RWPE2 (cell line): ENCODE measurements at regions not wholly inside any gene's neighbourhood (a gene's known extent, or its start where the extent isn't known, plus 50 kb on each side); places are given as distances from the start of the nearest gene placed in this dataset.

Source experiments
- ATAC-seq: fragments of 200-7000 bp; cut with Tn5 transposase; 3 replicates; pipeline ENCODE4 v1.9.1; 2021; ENCODE audit warnings: low read depth
- DNase-seq: peaks from one replicate; pipeline ENCODE4 v3.0.0-alpha.2; 2020; ENCODE audit warnings: low spot score
- H3K27ac ChIP-seq: fragments of 450-650 bp; 2 replicates; pipeline ENCODE4 v1.5.1; 2017; ENCODE audit warnings: mild to moderate bottlenecking; ENCODE audit not compliant: poor library complexity, severe bottlenecking
- H3K27me3 ChIP-seq: fragments of 250-450 bp; sonication (Bioruptor Pico); 2 replicates; pipeline ENCODE4 v1.5.1; 2021; ENCODE audit warnings: mild to moderate bottlenecking, moderate library complexity; ENCODE audit not compliant: insufficient read depth, poor library complexity, severe bottlenecking
- H3K36me3 ChIP-seq: fragments of 250-450 bp; sonication (Bioruptor Pico); 2 replicates; pipeline ENCODE4 v1.5.1; 2020; ENCODE audit warnings: low read depth, mild to moderate bottlenecking, moderate library complexity
- H3K4me1 ChIP-seq: fragments of 250-450 bp; sonication (Bioruptor Pico); 2 replicates; pipeline ENCODE4 v1.5.1; 2021; ENCODE audit warnings: mild to moderate bottlenecking, moderate library complexity; ENCODE audit not compliant: insufficient read depth, poor library complexity, severe bottlenecking
- H3K4me3 ChIP-seq: fragments of 250-450 bp; sonication (Bioruptor Pico); 2 replicates; pipeline ENCODE4 v1.5.1; 2021; ENCODE audit warnings: mild to moderate bottlenecking, moderate library complexity; ENCODE audit not compliant: severe bottlenecking
- H3K9me3 ChIP-seq: fragments of 250-450 bp; sonication (Bioruptor Pico); 2 replicates; pipeline ENCODE4 v1.5.1; 2021; ENCODE audit warnings: mild to moderate bottlenecking, moderate library complexity; ENCODE audit not compliant: severe bottlenecking
- TF ChIP-seq, protein P1 (sequence below): fragments of 450-650 bp; IDR thresholded peaks from one replicate; pipeline ENCODE4 v1.5.1; 2017; ENCODE audit warnings: mild to moderate bottlenecking, moderate library complexity; ENCODE audit not compliant: poor library complexity, severe bottlenecking

DNA sequence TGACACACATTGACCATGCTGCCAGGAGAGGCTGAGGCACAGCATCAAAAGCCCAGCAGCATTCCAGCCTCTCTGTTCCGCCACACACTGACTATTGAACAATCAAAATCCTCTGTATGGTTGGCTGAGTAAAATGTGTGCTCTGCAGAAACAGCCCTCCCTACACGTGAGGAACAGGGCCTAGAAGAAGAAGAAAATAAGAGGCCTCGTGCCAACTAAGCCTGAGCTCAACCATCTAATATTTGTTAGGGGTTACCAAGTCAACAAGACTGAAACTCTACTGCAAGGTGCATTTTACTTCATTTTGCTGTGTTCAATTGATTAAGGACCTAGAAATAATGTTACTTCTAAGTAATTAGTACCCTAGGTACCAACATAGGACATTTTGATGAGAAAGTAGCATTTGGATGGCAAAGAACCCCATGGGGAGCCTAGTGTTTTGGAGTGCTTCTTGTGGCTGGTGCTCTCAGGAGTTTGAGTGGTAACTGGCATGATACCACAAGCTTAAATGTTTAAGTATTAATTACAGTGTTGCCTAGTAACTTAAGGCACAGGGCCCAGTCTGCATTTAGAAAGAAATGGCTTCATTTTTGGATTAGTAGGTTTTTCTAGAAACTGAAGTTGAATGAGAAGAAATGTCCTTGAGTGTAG, 146.6 kb upstream of the PLN start:
- H3K4me3 ChIP-seq, result no peak overlapping the region
- ATAC-seq (no peak), DNase-seq (no peak)
- no peaks in the 10 kb centered on the region for H3K9me3 ChIP-seq
- TF ChIP-seq, protein P1, sequence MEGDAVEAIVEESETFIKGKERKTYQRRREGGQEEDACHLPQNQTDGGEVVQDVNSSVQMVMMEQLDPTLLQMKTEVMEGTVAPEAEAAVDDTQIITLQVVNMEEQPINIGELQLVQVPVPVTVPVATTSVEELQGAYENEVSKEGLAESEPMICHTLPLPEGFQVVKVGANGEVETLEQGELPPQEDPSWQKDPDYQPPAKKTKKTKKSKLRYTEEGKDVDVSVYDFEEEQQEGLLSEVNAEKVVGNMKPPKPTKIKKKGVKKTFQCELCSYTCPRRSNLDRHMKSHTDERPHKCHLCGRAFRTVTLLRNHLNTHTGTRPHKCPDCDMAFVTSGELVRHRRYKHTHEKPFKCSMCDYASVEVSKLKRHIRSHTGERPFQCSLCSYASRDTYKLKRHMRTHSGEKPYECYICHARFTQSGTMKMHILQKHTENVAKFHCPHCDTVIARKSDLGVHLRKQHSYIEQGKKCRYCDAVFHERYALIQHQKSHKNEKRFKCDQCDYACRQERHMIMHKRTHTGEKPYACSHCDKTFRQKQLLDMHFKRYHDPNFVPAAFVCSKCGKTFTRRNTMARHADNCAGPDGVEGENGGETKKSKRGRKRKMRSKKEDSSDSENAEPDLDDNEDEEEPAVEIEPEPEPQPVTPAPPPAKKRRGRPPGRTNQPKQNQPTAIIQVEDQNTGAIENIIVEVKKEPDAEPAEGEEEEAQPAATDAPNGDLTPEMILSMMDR, result no peak
- no peaks in the 10 kb centered on the region for H3K27me3 ChIP-seq
- no peaks in the 10 kb centered on the region for H3K4me1 ChIP-seq
- H3K27ac ChIP-seq, result no peak overlapping the region
- no peaks in the 10 kb centered on the region for H3K36me3 ChIP-seq

- Histone ChIP-seq H3K9me3 (no peaks in the 10 kb centered on the region), H3K27me3 (no peaks in the 10 kb centered on the region), H3K36me3 (no peaks in the 10 kb centered on the region), H3K27ac (no peak overlapping the region), H3K4me3 (no peak overlapping the region), H3K4me1 (no peaks in the 10 kb centered on the region)
- no peak for ATAC-seq
- DNase-seq, result no peak
- TF ChIP-seq, protein P1, result no peak
Measured at GRCh38 chr6:118403036-118403435, 145.1 kb upstream of the PLN start.

- no peak for ATAC-seq
- TF ChIP-seq, protein P1, result no peak
- Histone ChIP-seq H3K27me3 (peaks cover 3% of the 10 kb centered on the region), H3K9me3 (no peaks in the 10 kb centered on the region), H3K27ac (no peak overlapping the region), H3K4me1 (no peaks in the 10 kb centered on the region), H3K36me3 (no peaks in the 10 kb centered on the region), H3K4me3 (no peak overlapping the region)
- no peak for DNase-seq
Measured at GRCh38 chr6:118408863-118409262, 139.2 kb upstream of the PLN start.

- ATAC-seq (no peak), DNase-seq (no peak)
- Histone ChIP-seq H3K27me3 (peaks cover 3% of the 10 kb centered on the region), H3K9me3 (no peaks in the 10 kb centered on the region), H3K36me3 (no peaks in the 10 kb centered on the region), H3K4me3 (no peak overlapping the region), H3K27ac (no peak overlapping the region), H3K4me1 (no peaks in the 10 kb centered on the region)
- TF ChIP-seq, protein P1, result no peak
Measured at GRCh38 chr6:118410001-118410400, 138.1 kb upstream of the PLN start.
